Vagina (tissue), 2 donors: ENCODE measurements at regions not wholly inside any gene's neighbourhood (a gene's known extent, or its start where the extent isn't known, plus 50 kb on each side); places are given as distances from the start of the nearest gene placed in this dataset.

ENCODE experiments used
- DNase-seq, 2 donors: peaks; one replicate each; pipeline ENCODE4 v3.0.0-alpha.2; 2017; ENCODE audit errors: extremely low spot score in 2 of 2
- H3K27ac ChIP-seq: fragments of 200-600 bp; sonication (generic); one replicate; pipeline ENCODE4 v1.5.1; 2019
- H3K27me3 ChIP-seq: fragments of 200-600 bp; sonication (generic); one replicate; pipeline ENCODE4 v1.5.1; 2019
- H3K36me3 ChIP-seq, 2 donors: fragments of 200-600 bp; sonication (generic); one replicate each; pipeline ENCODE4 v1.5.1; 2017 to 2019
- H3K4me1 ChIP-seq: fragments of 200-600 bp; sonication (generic); one replicate; pipeline ENCODE4 v1.5.1; 2019
- H3K4me3 ChIP-seq, 2 donors: fragments of 200-600 bp; sonication (generic); 1 replicate in 1 of 2; 2 replicates in 1 of 2; pipeline ENCODE4 v1.5.1; 2016 to 2019
- H3K9me3 ChIP-seq: fragments of 200-600 bp; sonication (generic); one replicate; pipeline ENCODE4 v1.5.1; 2019
- POLR2A ChIP-seq, 2 donors: fragments of 450-650 bp; IDR thresholded peaks; one replicate each; pipeline ENCODE4 v1.6.1; 2017; ENCODE audit warnings: antibody characterized with exemption in 2 of 2, mild to moderate bottlenecking in 2 of 2, moderate library complexity in 2 of 2
- POLR2AphosphoS5 ChIP-seq, 2 donors: sonication (generic); formaldehyde crosslinking; IDR thresholded peaks; one replicate each; pipeline ENCODE4 v1.9.0; 2017; ENCODE audit warnings: antibody characterized with exemption in 2 of 2, mild to moderate bottlenecking in 2 of 2, low read depth in 1 of 2; ENCODE audit not compliant: insufficient read depth in 1 of 2
- intact Hi-C: fragments of 100-400 bp; cut with DNase I; formaldehyde crosslinking; loops from one replicate; pipeline ENCODE4 v1.15.1; 2023
- TF ChIP-seq, protein P1 (sequence below), 3 experiments: fragments of 450-650 bp in 2 of 3; fragments of 200-600 bp in 1 of 3; sonication (generic) in 1 of 3; IDR thresholded peaks; one replicate each; pipeline ENCODE4 v1.5.1; 2017 to 2019; ENCODE audit warnings: antibody characterized with exemption in 3 of 3, mild to moderate bottlenecking in 2 of 3, moderate library complexity in 2 of 3

DNA sequence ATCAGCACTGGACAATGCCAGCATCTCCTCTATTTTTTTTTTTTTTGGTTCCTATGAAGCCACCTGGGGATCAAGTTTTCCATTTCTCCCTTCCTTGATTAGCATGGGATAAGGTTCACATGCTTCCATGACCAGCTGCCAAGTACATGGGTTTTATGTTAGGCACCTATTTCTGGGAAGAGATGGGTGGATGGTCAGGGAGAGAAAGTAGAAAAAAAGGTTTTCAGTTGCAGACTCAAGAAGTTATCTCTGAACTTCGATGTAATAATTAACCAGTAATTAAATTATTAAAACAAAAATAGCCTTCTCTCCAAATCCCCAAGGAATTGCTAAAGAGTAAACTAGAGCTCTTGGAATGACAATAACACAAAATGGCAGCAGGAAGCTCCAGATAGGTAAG is 164.9 kb upstream of the MAF start:
- no peak for DNase-seq
- Histone ChIP-seq H3K4me3 (no peak overlapping the region), H3K36me3 (no peaks in the 10 kb centered on the region), H3K27ac (no peak overlapping the region), H3K4me1 (peaks cover 31% of the 10 kb centered on the region), H3K9me3 (no peaks in the 10 kb centered on the region), H3K27me3 (no peaks in the 10 kb centered on the region)
- TF ChIP-seq POLR2A (IDR thresholded peaks at IDR 0.05) (no peak), POLR2AphosphoS5 (IDR thresholded peaks at IDR 0.05; ENCODE audit: insufficient read depth in 1 of 2, low read depth in 1 of 2) (no peak)
- TF ChIP-seq, protein P1, sequence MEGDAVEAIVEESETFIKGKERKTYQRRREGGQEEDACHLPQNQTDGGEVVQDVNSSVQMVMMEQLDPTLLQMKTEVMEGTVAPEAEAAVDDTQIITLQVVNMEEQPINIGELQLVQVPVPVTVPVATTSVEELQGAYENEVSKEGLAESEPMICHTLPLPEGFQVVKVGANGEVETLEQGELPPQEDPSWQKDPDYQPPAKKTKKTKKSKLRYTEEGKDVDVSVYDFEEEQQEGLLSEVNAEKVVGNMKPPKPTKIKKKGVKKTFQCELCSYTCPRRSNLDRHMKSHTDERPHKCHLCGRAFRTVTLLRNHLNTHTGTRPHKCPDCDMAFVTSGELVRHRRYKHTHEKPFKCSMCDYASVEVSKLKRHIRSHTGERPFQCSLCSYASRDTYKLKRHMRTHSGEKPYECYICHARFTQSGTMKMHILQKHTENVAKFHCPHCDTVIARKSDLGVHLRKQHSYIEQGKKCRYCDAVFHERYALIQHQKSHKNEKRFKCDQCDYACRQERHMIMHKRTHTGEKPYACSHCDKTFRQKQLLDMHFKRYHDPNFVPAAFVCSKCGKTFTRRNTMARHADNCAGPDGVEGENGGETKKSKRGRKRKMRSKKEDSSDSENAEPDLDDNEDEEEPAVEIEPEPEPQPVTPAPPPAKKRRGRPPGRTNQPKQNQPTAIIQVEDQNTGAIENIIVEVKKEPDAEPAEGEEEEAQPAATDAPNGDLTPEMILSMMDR (IDR thresholded peaks at IDR 0.05): no peak
- intact Hi-C loops: no loop called here

DNA sequence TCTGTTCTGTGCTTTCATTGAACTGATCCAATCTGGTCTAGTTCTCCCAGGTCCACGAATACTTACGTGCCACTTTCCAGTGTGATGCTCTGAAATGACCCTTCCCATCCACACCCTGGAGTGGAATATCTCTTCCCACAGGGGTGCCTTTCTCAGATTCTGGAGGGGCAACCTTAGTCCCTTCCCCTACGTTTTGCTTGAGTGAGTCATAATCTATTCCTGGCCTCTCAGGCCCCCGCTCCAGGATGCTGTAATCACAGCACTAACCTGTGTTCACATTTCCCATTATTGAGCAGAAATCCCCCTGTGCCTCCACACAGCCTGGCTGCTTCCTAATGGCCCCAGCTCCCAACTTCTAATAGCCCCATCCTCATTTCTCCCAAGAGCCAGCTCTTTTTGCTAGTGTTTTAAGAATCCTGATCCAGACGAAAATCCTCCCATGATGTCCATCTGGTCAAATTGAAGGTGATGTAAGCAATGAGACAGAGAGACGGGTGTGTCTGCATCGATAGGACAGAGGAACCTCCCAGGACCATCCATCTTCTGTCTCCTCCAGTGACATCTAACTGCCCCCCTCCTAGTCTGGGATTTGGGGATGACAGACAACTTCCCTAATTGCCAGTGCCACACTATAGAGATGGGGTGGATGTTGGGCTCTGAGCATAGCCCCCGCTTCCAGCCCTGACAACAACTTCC is 164.0 kb upstream of the MAF start:
- TF ChIP-seq POLR2AphosphoS5 (IDR thresholded peaks at IDR 0.05; ENCODE audit: insufficient read depth in 1 of 2, low read depth in 1 of 2) (no peak), POLR2A (IDR thresholded peaks at IDR 0.05) (no peak)
- TF ChIP-seq, protein P1 (IDR thresholded peaks at IDR 0.05): no peak
- H3K27ac ChIP-seq: no peak overlapping the region
- no peaks in the 10 kb centered on the region for H3K27me3 ChIP-seq
- intact Hi-C loops: no loop called here
- H3K4me3 ChIP-seq: no peak overlapping the region
- DNase-seq: no peak
- no peaks in the 10 kb centered on the region for H3K9me3 ChIP-seq
- peaks cover 34% of the 10 kb centered on the region for H3K4me1 ChIP-seq
- no peaks in the 10 kb centered on the region for H3K36me3 ChIP-seq

DNA sequence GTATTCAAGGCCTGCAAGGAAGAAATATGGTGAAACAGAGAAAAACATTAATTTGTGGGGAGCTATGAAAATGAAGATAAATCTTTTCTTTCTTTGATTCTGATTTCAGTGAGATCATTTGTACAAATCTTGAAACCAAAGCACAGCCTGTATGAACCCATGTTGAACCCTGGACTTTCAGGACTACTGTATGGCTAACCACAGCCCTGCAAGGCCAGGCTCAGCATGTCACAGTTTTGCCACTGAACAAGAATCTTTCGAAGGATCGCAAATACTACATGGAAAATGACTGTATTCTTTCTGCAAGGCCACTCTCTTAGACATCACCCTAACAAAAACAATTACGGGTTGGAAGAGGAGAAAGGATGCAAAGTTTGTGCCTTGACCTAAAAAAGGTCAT is 161.7 kb upstream of the MAF start:
- no peak overlapping the region for H3K27ac ChIP-seq
- H3K4me1 ChIP-seq: peaks cover 26% of the 10 kb centered on the region
- H3K36me3 ChIP-seq: no peaks in the 10 kb centered on the region
- H3K9me3 ChIP-seq: no peaks in the 10 kb centered on the region
- TF ChIP-seq POLR2AphosphoS5 (IDR thresholded peaks at IDR 0.05; ENCODE audit: insufficient read depth in 1 of 2, low read depth in 1 of 2) (no peak), POLR2A (IDR thresholded peaks at IDR 0.05) (no peak)
- TF ChIP-seq, protein P1 (IDR thresholded peaks at IDR 0.05): no peak
- intact Hi-C loops: no loop called here
- no peak for DNase-seq
- H3K27me3 ChIP-seq: no peaks in the 10 kb centered on the region
- no peak overlapping the region for H3K4me3 ChIP-seq

DNA sequence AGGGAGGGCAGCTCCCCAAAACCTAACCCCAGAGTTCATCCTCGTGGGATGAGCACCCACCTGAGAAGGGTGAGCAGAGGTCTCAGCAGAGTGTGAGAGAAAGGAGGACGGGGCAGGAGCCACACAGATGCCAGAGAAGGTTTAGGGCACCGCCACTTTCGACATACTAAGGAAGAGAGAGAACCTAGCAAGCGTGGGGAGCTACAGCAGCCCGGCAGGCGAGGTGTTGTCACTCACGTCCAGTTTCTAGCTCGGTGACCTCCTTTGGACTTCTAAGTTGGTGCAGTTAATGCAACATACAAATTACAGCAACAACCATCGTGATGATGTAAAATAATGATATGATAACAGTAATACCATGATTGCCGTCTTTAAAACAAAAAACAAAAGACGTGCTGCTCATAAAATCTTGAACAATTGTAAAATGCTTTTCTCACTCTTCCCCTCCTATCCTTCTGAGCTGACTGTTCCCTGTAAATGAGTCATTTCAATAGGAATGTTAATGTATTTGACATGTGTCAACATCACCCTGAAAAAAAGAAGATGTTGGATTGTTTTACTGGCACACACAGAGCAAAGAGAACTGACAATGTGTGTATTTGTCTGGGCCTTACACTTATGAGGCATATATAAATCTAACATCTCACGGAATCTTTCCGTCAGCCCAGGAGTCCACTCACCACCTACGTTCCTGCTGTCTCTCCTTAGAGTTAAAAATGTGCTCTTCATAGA is 158.2 kb upstream of the MAF start:
- no peak for DNase-seq
- Histone ChIP-seq H3K4me1 (peaks cover 36% of the 10 kb centered on the region), H3K9me3 (no peaks in the 10 kb centered on the region), H3K36me3 (no peaks in the 10 kb centered on the region), H3K27ac (no peak overlapping the region), H3K27me3 (no peaks in the 10 kb centered on the region), H3K4me3 (no peak overlapping the region)
- intact Hi-C loops: no loop called here
- peak in 1 of 2 donors; percentile 72 for TF ChIP-seq POLR2AphosphoS5 (IDR thresholded peaks at IDR 0.05; ENCODE audit: insufficient read depth in 1 of 2, low read depth in 1 of 2)
- no peak for TF ChIP-seq POLR2A (IDR thresholded peaks at IDR 0.05)
- TF ChIP-seq, protein P1 (IDR thresholded peaks at IDR 0.05): no peak

DNA sequence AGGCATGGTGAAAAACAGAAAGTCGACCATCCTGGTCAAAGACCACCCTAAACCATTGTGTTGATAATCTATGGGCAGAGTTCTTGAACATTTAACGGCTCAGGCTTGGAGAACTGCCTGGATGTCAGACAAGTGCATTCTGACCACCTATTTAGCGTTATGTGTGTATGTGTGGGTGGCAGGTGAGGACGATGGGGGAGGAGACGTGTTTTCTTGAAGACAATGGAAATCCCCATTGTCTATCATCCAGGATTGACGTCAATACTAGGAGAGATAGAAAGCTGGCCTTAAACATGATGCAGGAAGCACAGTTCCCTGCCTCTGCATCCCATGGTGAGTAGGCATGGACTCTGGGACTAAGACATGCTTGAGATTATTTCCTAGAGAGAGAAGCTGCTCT is 157.4 kb upstream of the MAF start:
- Histone ChIP-seq H3K27ac (no peak overlapping the region), H3K4me1 (peaks cover 39% of the 10 kb centered on the region), H3K27me3 (no peaks in the 10 kb centered on the region), H3K4me3 (no peak overlapping the region), H3K9me3 (no peaks in the 10 kb centered on the region), H3K36me3 (no peaks in the 10 kb centered on the region)
- no peak for DNase-seq
- intact Hi-C loops: no loop called here
- TF ChIP-seq POLR2AphosphoS5 (IDR thresholded peaks at IDR 0.05; ENCODE audit: insufficient read depth in 1 of 2, low read depth in 1 of 2) (no peak), POLR2A (IDR thresholded peaks at IDR 0.05) (no peak)
- TF ChIP-seq, protein P1 (IDR thresholded peaks at IDR 0.05): no peak
